GM12875 (cell line): ENCODE measurements at regions not wholly inside any gene's neighbourhood (a gene's known extent, or its start where the extent isn't known, plus 50 kb on each side); places are given as distances from the start of the nearest gene placed in this dataset.

Source experiments
- H3K4me3 ChIP-seq: one replicate; pipeline ENCODE4 v1.5.1; 2011; ENCODE audit warnings: low read depth, low read length, control low read depth
- CTCF ChIP-seq: IDR thresholded peaks from 2 replicates; pipeline ENCODE4 v1.5.1; 2011; ENCODE audit warnings: low read depth, mild to moderate bottlenecking, control low read depth, inconsistent platforms, low read length, moderate library complexity, borderline replicate concordance; ENCODE audit not compliant: insufficient read depth

DNA sequence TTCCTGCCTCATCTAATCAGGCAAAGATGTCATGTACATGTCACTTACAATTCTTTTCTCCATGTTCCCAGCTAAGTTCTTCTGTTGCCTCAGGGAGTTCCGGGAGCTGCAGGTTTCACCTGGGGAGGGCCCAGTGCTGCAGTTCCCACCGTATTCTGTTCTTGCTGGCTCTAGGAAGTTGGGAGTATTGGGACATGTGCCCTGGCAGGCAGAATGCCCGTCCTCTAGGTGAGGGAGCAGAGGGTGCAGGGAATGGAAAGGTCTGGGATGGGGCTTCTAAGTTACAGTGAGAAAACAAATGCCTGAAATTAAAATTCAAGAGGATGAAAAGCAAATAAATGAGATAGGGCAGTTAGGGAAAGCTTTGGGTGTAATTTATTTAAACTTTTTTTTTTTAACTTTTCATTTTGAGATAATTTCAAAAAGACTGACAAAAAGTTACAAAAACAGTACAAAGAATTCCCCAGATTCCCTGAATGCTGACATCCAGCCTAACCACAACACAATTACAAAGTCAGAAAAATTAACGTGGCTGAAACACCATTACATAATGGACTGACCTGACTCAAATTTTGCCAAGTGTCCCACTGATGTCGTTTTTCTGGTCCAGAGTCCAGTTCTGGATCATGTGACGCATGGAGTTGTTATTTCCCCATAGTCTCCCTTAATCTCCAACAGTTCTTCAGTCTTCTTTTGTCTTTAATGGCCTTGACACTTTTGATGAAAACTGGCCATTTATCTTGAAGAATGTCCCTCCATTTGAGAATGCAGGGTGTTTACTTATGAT, 187.2 kb upstream of the MYL2 start:
- TF ChIP-seq CTCF, result no peak
- no peak overlapping the region for H3K4me3 ChIP-seq

GRCh38 chr12:111105294-111105693, 184.9 kb upstream of the MYL2 start:
- H3K4me3 ChIP-seq, result no peak overlapping the region
- TF ChIP-seq CTCF, result no peak

DNA sequence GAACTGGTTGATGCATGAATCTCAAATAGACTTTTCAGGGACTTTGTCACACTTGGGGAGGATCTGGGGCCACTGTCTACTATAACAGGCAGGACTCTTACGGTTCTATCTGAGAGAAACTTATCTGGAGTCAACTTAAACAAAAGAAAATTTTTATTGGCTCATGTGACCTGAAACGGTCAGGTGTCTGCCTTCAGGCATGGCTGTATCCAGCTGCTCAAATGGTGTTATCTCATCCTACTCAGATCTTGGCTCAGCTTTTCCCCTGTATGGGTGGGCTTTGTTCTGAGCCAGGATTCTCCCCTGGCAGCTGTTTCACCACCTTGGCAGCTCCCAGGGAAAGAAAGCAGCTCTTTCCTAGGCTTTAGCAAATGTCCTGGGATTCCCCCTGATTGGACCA, 183.2 kb upstream of the MYL2 start:
- TF ChIP-seq CTCF, result no peak
- H3K4me3 ChIP-seq, result no peak overlapping the region

DNA sequence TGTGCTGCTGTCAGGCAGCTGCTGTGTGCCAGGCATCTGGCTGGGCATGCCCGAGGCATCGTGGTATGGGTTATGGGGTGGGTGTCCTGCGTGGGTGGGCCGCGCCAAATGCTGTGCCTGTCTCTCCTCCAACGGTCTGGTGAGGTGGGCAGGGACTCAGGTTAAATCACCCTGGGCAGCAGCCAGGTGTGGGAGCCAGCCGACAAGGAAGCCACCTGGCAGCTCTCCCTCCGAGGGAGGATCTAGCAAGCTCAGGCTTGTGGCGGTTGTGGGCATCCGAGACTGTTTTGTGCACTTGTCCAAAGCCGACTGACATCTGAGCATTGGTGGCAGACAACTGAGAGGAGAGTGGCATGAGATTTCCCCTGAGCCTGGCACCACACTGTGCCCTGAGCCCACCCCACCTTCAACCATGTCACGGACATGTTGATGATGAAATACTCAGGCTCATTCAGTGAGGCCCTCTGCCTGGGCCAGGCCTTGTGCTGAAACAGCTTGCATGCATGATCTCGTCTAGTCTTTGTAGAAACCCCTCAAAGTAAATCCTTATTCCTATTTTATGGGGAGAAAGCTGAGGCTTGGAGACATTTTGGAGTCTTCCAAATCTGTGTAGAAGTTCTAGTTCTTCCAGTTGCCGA, 181.8 kb upstream of the MYL2 start:
- no peak overlapping the region for H3K4me3 ChIP-seq
- no peak for TF ChIP-seq CTCF

- H3K4me3 ChIP-seq, result no peak overlapping the region
- TF ChIP-seq CTCF, result no peak
Observed at GRCh38 chr12:111101003-111101402, 180.6 kb upstream of the MYL2 start.

DNA sequence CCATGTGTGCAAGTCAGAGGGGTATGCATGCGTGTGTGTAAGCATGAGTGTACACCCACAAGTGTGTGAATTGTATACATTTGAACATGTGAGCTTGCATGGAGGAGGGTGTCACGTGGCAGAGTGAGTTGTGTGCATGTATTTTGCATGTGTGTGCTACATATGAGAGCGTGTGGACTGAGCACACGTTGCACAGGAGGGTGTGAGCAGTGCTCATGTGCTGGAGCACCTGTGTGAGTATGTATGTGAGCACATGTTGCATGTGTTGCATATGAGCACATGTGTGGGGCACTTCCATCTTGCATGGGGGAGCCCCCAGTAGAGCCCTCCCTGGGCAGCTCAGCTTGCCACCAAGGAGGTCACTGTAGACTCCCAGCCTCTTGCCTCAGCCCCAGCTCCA, 180.2 kb upstream of the MYL2 start:
- TF ChIP-seq CTCF, result no peak
- H3K4me3 ChIP-seq, result no peak overlapping the region

DNA sequence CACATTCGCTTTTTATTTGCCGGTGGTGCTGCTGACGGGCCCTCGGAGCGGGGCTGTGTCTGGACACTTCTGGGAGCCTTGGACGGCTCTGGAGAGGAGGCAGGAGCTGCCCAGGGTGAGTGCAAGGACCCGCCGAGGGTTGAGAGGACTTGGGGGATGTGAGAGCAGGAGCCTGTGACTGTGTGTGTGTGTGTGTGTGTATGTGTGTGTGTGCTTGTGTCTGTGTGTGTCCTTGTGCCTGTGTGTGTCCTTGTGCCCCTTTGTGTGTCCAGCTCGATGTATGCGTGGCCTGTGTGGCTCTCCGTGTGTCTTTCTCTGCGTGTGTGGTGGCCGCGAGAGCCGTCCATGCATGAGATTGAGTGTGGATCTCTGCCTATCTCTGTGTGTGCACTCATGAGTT, 179.6 kb upstream of the MYL2 start:
- no peak for TF ChIP-seq CTCF
- no peak overlapping the region for H3K4me3 ChIP-seq
